ENCODE measurements at regions not wholly inside any gene's neighbourhood (a gene's known extent, or its start where the extent isn't known, plus 50 kb on each side); places are given as distances from the start of the nearest gene placed in this dataset.

DNA sequence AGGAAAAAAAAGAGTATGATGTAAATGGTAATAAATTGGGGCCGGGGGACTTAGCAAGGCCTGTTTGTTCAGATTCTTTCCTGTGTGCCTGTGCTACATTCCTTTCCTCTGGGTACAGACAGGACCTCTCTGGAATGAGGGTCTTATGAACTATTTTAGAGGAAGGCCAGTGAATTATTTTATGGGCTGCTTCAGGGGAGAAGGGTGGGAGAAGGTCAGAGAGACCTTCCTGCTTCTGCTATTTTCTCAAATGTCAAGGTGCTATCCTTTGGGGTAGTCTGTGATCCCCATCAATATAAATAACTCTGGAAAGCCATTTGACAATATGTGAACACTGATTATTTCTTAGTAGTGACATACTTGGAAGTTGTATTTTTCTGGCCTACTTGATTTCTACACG, 426.5 kb downstream of the SH2D4B start:
- TF ChIP-seq, protein P1, sequence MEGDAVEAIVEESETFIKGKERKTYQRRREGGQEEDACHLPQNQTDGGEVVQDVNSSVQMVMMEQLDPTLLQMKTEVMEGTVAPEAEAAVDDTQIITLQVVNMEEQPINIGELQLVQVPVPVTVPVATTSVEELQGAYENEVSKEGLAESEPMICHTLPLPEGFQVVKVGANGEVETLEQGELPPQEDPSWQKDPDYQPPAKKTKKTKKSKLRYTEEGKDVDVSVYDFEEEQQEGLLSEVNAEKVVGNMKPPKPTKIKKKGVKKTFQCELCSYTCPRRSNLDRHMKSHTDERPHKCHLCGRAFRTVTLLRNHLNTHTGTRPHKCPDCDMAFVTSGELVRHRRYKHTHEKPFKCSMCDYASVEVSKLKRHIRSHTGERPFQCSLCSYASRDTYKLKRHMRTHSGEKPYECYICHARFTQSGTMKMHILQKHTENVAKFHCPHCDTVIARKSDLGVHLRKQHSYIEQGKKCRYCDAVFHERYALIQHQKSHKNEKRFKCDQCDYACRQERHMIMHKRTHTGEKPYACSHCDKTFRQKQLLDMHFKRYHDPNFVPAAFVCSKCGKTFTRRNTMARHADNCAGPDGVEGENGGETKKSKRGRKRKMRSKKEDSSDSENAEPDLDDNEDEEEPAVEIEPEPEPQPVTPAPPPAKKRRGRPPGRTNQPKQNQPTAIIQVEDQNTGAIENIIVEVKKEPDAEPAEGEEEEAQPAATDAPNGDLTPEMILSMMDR (IDR thresholded peaks at IDR 0.05) = no peak

DNA sequence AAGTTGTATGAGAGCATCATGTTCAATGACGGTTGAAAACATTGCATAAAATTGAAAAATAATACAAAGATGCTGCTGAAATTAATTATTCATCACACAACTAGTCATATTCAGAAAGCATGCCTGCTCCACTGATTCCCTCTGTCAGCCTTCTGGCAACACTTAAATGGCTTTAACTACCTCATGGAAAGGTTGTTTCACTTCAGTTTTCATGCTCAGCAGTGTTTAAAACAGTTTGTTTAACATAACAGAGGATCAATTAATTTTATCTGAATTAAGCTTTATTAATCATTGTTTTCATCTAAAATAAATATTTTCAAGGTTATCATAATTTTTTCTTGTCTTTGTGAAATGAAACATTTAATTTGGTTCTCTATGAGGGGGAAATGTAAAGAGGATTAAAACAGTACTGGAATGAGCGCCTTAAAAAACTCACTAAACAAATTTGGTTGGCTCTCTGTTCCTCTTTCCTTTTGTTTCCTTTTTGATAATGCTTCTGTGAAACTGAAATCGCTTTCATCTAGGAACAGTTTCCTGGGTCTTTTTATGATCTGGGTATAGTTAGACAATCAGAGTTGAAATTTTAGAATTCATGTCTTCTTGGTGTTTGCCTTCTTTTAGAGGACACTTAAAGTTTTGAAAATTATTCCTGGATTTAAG, 427.4 kb downstream of the SH2D4B start:
- TF ChIP-seq, protein P1 (IDR thresholded peaks at IDR 0.05) = no peak

DNA sequence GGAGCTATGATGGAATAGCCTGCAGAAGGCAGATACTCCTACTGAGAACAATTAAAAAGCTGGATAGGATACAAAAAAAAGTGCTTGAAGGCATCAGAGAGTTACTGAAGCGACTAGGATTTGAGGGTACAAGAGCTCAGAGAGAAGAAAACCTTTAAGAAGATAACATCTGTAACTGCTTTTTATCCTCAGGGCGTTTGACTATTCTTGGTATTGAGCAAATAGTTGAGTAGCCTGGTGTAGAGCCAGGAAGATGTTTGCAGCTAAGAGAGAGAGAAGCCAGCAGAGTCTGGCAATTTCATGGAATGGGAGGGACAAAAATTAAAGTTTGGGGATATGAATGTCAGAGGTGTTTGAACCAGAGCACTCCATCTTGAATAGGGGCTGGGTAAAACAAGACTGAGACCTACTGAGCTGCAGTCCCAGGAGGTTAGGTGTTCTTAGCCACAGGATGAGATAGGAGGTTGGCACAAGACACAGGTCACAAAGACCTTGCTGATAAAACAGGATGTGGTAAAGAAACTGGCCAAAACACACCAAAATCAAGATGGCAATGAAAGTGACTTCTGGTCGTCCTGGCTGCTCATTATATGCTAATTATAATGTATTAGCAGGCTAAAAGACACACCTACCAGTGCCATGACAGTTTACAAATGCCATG, 428.8 kb downstream of the SH2D4B start:
- TF ChIP-seq, protein P1 (IDR thresholded peaks at IDR 0.05) = no peak

DNA sequence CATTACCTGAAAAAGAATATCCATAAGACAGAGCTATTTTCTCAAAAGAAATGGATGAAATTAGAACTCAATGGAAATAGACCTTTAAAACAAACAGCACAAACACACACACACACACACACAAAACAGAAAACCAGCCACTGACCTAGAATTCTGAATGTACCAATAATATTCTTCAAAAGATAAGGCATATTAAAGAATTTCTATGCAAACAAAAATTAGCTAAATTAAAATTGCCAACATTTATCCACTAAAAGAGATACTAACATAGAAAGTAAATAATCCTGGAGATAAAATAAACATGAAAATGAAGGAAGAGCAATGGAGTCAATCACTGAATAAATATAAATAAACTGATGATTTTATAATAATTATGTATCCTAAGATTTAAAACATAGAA, 431.2 kb downstream of the SH2D4B start:
- TF ChIP-seq, protein P1 (IDR thresholded peaks at IDR 0.05) = no peak

DNA sequence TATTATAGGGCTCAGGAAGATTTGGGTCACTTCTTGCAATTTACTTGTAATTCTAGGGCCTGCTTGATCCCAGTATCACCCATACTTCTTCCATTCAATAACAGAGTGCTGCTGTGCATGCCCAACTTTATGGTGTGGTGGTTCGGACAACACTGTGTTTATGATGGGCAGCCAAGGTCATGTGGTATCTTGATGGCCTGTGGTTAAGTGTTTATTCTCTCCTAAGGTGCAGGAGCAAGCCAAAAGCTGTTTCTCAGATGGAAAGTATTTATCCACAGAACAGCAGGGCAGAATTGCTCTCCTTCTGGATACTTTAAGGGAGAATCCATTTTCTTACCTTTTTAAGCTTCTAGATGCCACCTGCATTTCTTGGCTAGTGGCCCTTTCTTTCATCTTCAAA, 433.8 kb downstream of the SH2D4B start:
- TF ChIP-seq, protein P1 (IDR thresholded peaks at IDR 0.05) = no peak

DNA sequence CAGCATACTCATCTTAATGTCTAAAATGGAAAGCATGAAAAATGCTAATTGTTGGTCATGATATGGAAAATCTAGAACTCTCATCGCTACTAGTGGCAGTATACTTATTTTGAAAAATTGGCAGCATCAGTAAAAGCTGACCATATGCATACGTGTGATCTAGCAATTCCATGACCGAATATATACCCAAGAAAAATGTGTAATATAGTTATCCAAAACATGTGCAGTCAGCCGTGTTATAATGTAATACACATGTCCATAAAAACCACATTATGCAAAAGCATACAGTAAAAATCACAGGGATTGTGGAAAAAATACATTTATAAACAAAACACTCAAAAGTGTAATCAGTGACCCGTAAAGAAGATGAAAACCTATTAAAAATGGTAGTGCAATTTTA, 439.0 kb downstream of the SH2D4B start:
- TF ChIP-seq, protein P1 (IDR thresholded peaks at IDR 0.05) = no peak

DNA sequence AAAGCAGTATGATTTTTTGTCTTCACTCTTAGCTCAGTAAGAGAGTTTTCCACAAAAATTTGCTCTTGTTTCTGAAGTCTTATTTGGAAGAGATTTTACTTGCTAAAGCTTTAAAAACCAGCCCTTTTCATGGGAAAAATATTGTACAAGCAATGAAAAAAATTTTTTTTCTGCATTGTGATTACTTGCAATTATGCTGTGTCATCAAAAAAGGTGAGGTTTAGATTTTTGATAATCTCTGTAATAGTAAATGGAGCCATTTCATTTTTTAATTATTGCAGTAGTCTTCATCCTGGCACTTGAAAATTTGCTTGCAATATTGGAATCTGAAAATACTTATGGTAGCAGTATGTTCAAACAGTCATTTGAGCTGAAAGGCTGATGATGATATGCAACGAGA, 447.4 kb downstream of the SH2D4B start:
- TF ChIP-seq, protein P1 (IDR thresholded peaks at IDR 0.05) = no peak

Data from LNCAP (cell line).